ENCODE measurements at regions not wholly inside any gene's neighbourhood (a gene's known extent, or its start where the extent isn't known, plus 50 kb on each side); places are given as distances from the start of the nearest gene placed in this dataset.

DNA sequence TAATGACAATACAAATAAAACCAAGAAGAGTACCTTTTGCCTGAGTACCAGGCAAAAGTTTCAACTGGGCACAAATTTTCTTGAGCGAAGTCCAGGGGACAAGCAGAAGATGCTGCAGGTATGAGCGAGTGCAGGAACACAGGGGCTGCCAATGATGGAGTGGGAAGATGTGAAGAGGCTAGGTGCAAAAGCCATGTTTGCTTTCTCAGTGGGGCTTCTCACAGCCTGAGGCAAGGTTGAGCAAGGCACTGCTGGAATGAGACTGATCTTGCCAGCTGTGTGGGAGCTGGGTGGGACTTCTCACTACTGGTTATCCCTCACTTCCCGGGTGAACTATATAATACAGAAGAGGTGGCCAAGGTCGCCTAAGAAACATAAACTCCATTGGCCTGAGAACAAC, 1200.7 kb downstream of the SLITRK1 start:
- TF ChIP-seq, protein P1, sequence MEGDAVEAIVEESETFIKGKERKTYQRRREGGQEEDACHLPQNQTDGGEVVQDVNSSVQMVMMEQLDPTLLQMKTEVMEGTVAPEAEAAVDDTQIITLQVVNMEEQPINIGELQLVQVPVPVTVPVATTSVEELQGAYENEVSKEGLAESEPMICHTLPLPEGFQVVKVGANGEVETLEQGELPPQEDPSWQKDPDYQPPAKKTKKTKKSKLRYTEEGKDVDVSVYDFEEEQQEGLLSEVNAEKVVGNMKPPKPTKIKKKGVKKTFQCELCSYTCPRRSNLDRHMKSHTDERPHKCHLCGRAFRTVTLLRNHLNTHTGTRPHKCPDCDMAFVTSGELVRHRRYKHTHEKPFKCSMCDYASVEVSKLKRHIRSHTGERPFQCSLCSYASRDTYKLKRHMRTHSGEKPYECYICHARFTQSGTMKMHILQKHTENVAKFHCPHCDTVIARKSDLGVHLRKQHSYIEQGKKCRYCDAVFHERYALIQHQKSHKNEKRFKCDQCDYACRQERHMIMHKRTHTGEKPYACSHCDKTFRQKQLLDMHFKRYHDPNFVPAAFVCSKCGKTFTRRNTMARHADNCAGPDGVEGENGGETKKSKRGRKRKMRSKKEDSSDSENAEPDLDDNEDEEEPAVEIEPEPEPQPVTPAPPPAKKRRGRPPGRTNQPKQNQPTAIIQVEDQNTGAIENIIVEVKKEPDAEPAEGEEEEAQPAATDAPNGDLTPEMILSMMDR (tag by site-specific recombination; IDR thresholded peaks at IDR 0.05) = no peak
- TF ChIP-seq ZNF629 (tag by site-specific recombination; IDR thresholded peaks at IDR 0.05) (no peak), ZNF707 (tag by site-specific recombination; IDR thresholded peaks at IDR 0.05) (no peak), ZNF621 (tag by site-specific recombination; IDR thresholded peaks at IDR 0.05) (no peak), KLF9 (tag by site-specific recombination; IDR thresholded peaks at IDR 0.05; ENCODE audit: low read depth) (no peak), TRIM28 (IDR thresholded peaks at IDR 0.05; ENCODE audit: borderline replicate concordance, low read length) (no peak), SCRT1 (tag by site-specific recombination; IDR thresholded peaks at IDR 0.05; ENCODE audit: borderline replicate concordance) (no peak), ZNF24 (tag by site-specific recombination; IDR thresholded peaks at IDR 0.05) (no peak), TCF7L2 (IDR thresholded peaks at IDR 0.05; ENCODE audit: borderline replicate concordance, low read depth, low read length) (no peak), KLF7 (tag by site-specific recombination; IDR thresholded peaks at IDR 0.05; ENCODE audit: borderline replicate concordance) (no peak)
- TF ChIP-seq, protein P2, sequence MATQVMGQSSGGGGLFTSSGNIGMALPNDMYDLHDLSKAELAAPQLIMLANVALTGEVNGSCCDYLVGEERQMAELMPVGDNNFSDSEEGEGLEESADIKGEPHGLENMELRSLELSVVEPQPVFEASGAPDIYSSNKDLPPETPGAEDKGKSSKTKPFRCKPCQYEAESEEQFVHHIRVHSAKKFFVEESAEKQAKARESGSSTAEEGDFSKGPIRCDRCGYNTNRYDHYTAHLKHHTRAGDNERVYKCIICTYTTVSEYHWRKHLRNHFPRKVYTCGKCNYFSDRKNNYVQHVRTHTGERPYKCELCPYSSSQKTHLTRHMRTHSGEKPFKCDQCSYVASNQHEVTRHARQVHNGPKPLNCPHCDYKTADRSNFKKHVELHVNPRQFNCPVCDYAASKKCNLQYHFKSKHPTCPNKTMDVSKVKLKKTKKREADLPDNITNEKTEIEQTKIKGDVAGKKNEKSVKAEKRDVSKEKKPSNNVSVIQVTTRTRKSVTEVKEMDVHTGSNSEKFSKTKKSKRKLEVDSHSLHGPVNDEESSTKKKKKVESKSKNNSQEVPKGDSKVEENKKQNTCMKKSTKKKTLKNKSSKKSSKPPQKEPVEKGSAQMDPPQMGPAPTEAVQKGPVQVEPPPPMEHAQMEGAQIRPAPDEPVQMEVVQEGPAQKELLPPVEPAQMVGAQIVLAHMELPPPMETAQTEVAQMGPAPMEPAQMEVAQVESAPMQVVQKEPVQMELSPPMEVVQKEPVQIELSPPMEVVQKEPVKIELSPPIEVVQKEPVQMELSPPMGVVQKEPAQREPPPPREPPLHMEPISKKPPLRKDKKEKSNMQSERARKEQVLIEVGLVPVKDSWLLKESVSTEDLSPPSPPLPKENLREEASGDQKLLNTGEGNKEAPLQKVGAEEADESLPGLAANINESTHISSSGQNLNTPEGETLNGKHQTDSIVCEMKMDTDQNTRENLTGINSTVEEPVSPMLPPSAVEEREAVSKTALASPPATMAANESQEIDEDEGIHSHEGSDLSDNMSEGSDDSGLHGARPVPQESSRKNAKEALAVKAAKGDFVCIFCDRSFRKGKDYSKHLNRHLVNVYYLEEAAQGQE (tag by site-specific recombination; IDR thresholded peaks at IDR 0.05) = no peak
- TF ChIP-seq, protein P3, sequence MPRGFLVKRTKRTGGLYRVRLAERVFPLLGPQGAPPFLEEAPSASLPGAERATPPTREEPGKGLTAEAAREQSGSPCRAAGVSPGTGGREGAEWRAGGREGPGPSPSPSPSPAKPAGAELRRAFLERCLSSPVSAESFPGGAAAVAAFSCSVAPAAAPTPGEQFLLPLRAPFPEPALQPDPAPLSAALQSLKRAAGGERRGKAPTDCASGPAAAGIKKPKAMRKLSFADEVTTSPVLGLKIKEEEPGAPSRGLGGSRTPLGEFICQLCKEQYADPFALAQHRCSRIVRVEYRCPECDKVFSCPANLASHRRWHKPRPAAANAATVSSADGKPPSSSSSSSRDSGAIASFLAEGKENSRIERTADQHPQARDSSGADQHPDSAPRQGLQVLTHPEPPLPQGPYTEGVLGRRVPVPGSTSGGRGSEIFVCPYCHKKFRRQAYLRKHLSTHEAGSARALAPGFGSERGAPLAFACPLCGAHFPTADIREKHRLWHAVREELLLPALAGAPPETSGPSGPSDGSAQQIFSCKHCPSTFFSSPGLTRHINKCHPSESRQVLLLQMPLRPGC (tag by site-specific recombination; IDR thresholded peaks at IDR 0.05) = no peak
- TF ChIP-seq, protein P4, sequence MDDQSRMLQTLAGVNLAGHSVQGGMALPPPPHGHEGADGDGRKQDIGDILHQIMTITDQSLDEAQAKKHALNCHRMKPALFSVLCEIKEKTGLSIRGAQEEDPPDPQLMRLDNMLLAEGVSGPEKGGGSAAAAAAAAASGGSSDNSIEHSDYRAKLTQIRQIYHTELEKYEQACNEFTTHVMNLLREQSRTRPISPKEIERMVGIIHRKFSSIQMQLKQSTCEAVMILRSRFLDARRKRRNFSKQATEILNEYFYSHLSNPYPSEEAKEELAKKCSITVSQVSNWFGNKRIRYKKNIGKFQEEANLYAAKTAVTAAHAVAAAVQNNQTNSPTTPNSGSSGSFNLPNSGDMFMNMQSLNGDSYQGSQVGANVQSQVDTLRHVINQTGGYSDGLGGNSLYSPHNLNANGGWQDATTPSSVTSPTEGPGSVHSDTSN (CRISPR knock-in tag; IDR thresholded peaks at IDR 0.05) = no peak
